Transverse colon (tissue), 4 donors: ENCODE measurements at regions not wholly inside any gene's neighbourhood (a gene's known extent, or its start where the extent isn't known, plus 50 kb on each side); places are given as distances from the start of the nearest gene placed in this dataset.

Experiments
- DNase-seq: peaks from one replicate; pipeline ENCODE4 v3.0.0-alpha.2; 2019
- H3K27ac ChIP-seq, 4 donors: fragments of 200-600 bp; sonication (generic); 2 replicates each; pipeline ENCODE4 v1.5.1; 2016 to 2018; ENCODE audit warnings: inconsistent platforms in 4 of 4
- H3K27me3 ChIP-seq: fragments of 200-600 bp; sonication (generic); 2 replicates; pipeline ENCODE4 v1.5.1; 2017; ENCODE audit warnings: inconsistent platforms
- H3K36me3 ChIP-seq, 4 donors: fragments of 200-600 bp; sonication (generic); 2 replicates each; pipeline ENCODE4 v1.5.1; 2017 to 2019; ENCODE audit warnings: inconsistent platforms in 4 of 4
- H3K4me1 ChIP-seq, 4 donors: fragments of 200-600 bp; sonication (generic); 2 replicates each; pipeline ENCODE4 v1.5.1; 2017 to 2020; ENCODE audit warnings: inconsistent platforms in 4 of 4
- H3K4me3 ChIP-seq, 4 donors: fragments of 200-600 bp; sonication (generic); 1 replicate in 1 of 4; 2 replicates in 3 of 4; pipeline versions ENCODE4 v1.5.1 to v1.6.1; 2017 to 2019; ENCODE audit warnings: inconsistent platforms in 4 of 4
- H3K9me3 ChIP-seq, 2 donors: fragments of 200-600 bp; sonication (generic); 2 replicates each; pipeline ENCODE4 v1.5.1; 2017 to 2019; ENCODE audit warnings: inconsistent platforms in 2 of 2
- CTCF ChIP-seq, 5 experiments: fragments of 200-600 bp in 3 of 5; fragments of 450-650 bp in 2 of 5; sonication (generic) in 3 of 5; IDR thresholded peaks; 1 replicate in 2 of 5; 2 replicates in 3 of 5; pipeline ENCODE4 v1.5.1; 2016 to 2017; ENCODE audit warnings: antibody characterized with exemption in 5 of 5, inconsistent platforms in 3 of 5, mild to moderate bottlenecking in 2 of 5, moderate library complexity in 1 of 5
- EP300 ChIP-seq: sonication (generic); formaldehyde crosslinking; IDR thresholded peaks from one replicate; pipeline ENCODE4 v1.6.1; 2017; ENCODE audit warnings: antibody characterized with exemption, low read depth
- POLR2A ChIP-seq: fragments of 450-650 bp; IDR thresholded peaks from one replicate; pipeline ENCODE4 v1.6.1; 2016; ENCODE audit warnings: antibody characterized with exemption, mild to moderate bottlenecking, moderate library complexity
- POLR2AphosphoS5 ChIP-seq, 3 donors: sonication (generic); formaldehyde crosslinking; IDR thresholded peaks; one replicate each; pipeline ENCODE4 v1.6.1; 2016; ENCODE audit warnings: antibody characterized with exemption in 3 of 3
- WGBS, 2 donors: methylation state at CpG; one replicate each; pipeline ENCODE4 v1.1.5; 2018; ENCODE audit warnings: low coverage in 1 of 2; 5-methylcytosine and 5-hydroxymethylcytosine counted together
- in situ Hi-C, 4 donors: fragments of 200-750 bp; cut with MboI; loops; one replicate each; pipeline versions ENCODE4 v1.15.0 to v1.15.1; 2017; ENCODE audit warnings: low sequenced_read_pairs in 3 of 4, low pct_ligation_motif_present in 1 of 4, low pct_unique_long_range_greater_than_20kb in 1 of 4
- intact Hi-C: fragments of 100-400 bp; cut with DNase I; formaldehyde crosslinking; loops from one replicate; pipeline ENCODE4 v1.15.1; 2023; ENCODE audit warnings: low total_unique reads

- H3K36me3 ChIP-seq, result no peaks in the 10 kb centered on the region
- peaks cover 4% of the 10 kb centered on the region in 2 donors for H3K9me3 ChIP-seq
- H3K4me1 ChIP-seq, result no peaks in the 10 kb centered on the region
- no peaks in the 10 kb centered on the region for H3K27me3 ChIP-seq
- no peak for DNase-seq
- no peak for TF ChIP-seq POLR2A
- no peak for TF ChIP-seq POLR2AphosphoS5 (IDR thresholded peaks at IDR 0.05)
- no peak for TF ChIP-seq CTCF (IDR thresholded peaks at IDR 0.05)
- TF ChIP-seq EP300, result no peak
- intact Hi-C loops (no loop called here), in situ Hi-C loops (no loop called here)
- no peak overlapping the region for H3K4me3 ChIP-seq
- no peak overlapping the region for H3K27ac ChIP-seq
- WGBS, 2 donors, result 22 to 49% methylated on average over 1 of the region's 1 CpG
Observed at GRCh38 chr1:19547814-19548213, 62.5 kb upstream of the CAPZB start.

GRCh38 chr1:19536519-19536918 lies 51.2 kb upstream of the CAPZB start:
- 95 to 98% methylated on average over 6 of the region's 6 CpGs for WGBS, 2 donors
- H3K27ac ChIP-seq, result no peak overlapping the region
- no peaks in the 10 kb centered on the region for H3K36me3 ChIP-seq
- TF ChIP-seq CTCF (IDR thresholded peaks at IDR 0.05), result no peak
- no peak for TF ChIP-seq POLR2AphosphoS5 (IDR thresholded peaks at IDR 0.05)
- no peak for TF ChIP-seq POLR2A
- no peak for TF ChIP-seq EP300
- intact Hi-C loops (no loop called here), in situ Hi-C loops (no loop called here)
- no peak for DNase-seq
- H3K4me3 ChIP-seq, result no peak overlapping the region
- peaks cover 0 to 4% (median 0%) of the 10 kb centered on the region in 4 donors for H3K4me1 ChIP-seq
- no peaks in the 10 kb centered on the region for H3K27me3 ChIP-seq
- H3K9me3 ChIP-seq, result no peaks in the 10 kb centered on the region

- 85 to 100% methylated on average over 1 to 3 of the region's 3 CpGs for WGBS, 2 donors
Observed at GRCh38 chr1:19535214-19535613, 49.9 kb upstream of the CAPZB start.

More at GRCh38 chr1:19535214-19535613, 49.9 kb upstream of the CAPZB start:
- TF ChIP-seq POLR2A (no peak), POLR2AphosphoS5 (IDR thresholded peaks at IDR 0.05) (no peak), CTCF (IDR thresholded peaks at IDR 0.05) (no peak), EP300 (no peak)
- no peak for DNase-seq
- H3K27me3 ChIP-seq, result no peaks in the 10 kb centered on the region
- no peaks in the 10 kb centered on the region for H3K36me3 ChIP-seq
- no peak overlapping the region for H3K4me3 ChIP-seq
- peaks cover 0 to 4% (median 0%) of the 10 kb centered on the region in 4 donors for H3K4me1 ChIP-seq
- no peak overlapping the region for H3K27ac ChIP-seq
- intact Hi-C loops (no loop called here), in situ Hi-C loops (no loop called here)
- H3K9me3 ChIP-seq, result no peaks in the 10 kb centered on the region
